Prostate gland (tissue), 2 donors: ENCODE measurements at regions not wholly inside any gene's neighbourhood (a gene's known extent, or its start where the extent isn't known, plus 50 kb on each side); places are given as distances from the start of the nearest gene placed in this dataset.

Experiments
- DNase-seq: peaks from one replicate; pipeline ENCODE4 v3.0.0-alpha.2; 2019; ENCODE audit warnings: low spot score
- H3K27ac ChIP-seq, 2 donors: fragments of 200-600 bp; sonication (generic); 2 replicates each; pipeline ENCODE4 v1.5.1; 2017 to 2019
- H3K27me3 ChIP-seq: fragments of 200-600 bp; sonication (generic); replicated peaks from 2 replicates; pipeline ENCODE4 v1.5.1; 2019; ENCODE audit not compliant: insufficient read depth
- H3K36me3 ChIP-seq, 2 donors: fragments of 200-600 bp; sonication (generic); 1 replicate in 1 of 2; 2 replicates in 1 of 2; pipeline versions ENCODE4 v1.5.1 to v1.8.1; 2017 to 2019
- H3K4me1 ChIP-seq: fragments of 200-600 bp; sonication (generic); replicated peaks from 2 replicates; pipeline ENCODE4 v1.5.1; 2019
- H3K4me3 ChIP-seq, 2 donors: fragments of 200-600 bp; sonication (generic); 2 replicates each; pipeline ENCODE4 v1.5.1; 2017 to 2019
- H3K9me3 ChIP-seq: fragments of 200-600 bp; sonication (generic); 2 replicates; pipeline ENCODE4 v1.5.1; 2017
- POLR2A ChIP-seq: fragments of 450-650 bp; IDR thresholded peaks from one replicate; pipeline ENCODE4 v1.6.1; 2016; ENCODE audit warnings: antibody characterized with exemption, mild to moderate bottlenecking
- POLR2AphosphoS5 ChIP-seq: sonication (generic); formaldehyde crosslinking; IDR thresholded peaks from one replicate; pipeline ENCODE4 v1.6.1; 2017; ENCODE audit warnings: antibody characterized with exemption
- WGBS: methylation state at CpG from one replicate; pipeline ENCODE4 v1.1.5; 2018; 5-methylcytosine and 5-hydroxymethylcytosine counted together
- intact Hi-C: fragments of 100-400 bp; cut with DNase I; formaldehyde crosslinking; loops from one replicate; pipeline ENCODE4 v1.14.2; 2022
- TF ChIP-seq, protein P1 (sequence below), 4 experiments: fragments of 200-600 bp in 2 of 4; fragments of 450-650 bp in 2 of 4; sonication (generic) in 2 of 4; IDR thresholded peaks; 1 replicate in 3 of 4; 2 replicates in 1 of 4; pipeline ENCODE4 v1.5.1; 2016 to 2019; ENCODE audit warnings: antibody characterized with exemption in 4 of 4, mild to moderate bottlenecking in 2 of 4, moderate library complexity in 2 of 4

- intact Hi-C loops, result no loop called here
- DNase-seq, result no peak
- no peaks in the 10 kb centered on the region for H3K36me3 ChIP-seq
- 79% methylated on average over 3 of the region's 3 CpGs for WGBS
- H3K27ac ChIP-seq, result no peak overlapping the region
- H3K9me3 ChIP-seq, result no peaks in the 10 kb centered on the region
- H3K4me1 ChIP-seq, result no peaks in the 10 kb centered on the region
- no peaks in the 10 kb centered on the region for H3K27me3 ChIP-seq
- no peak for TF ChIP-seq POLR2A
- TF ChIP-seq, protein P1, sequence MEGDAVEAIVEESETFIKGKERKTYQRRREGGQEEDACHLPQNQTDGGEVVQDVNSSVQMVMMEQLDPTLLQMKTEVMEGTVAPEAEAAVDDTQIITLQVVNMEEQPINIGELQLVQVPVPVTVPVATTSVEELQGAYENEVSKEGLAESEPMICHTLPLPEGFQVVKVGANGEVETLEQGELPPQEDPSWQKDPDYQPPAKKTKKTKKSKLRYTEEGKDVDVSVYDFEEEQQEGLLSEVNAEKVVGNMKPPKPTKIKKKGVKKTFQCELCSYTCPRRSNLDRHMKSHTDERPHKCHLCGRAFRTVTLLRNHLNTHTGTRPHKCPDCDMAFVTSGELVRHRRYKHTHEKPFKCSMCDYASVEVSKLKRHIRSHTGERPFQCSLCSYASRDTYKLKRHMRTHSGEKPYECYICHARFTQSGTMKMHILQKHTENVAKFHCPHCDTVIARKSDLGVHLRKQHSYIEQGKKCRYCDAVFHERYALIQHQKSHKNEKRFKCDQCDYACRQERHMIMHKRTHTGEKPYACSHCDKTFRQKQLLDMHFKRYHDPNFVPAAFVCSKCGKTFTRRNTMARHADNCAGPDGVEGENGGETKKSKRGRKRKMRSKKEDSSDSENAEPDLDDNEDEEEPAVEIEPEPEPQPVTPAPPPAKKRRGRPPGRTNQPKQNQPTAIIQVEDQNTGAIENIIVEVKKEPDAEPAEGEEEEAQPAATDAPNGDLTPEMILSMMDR (IDR thresholded peaks at IDR 0.05), result no peak
- no peak for TF ChIP-seq POLR2AphosphoS5
- no peak overlapping the region for H3K4me3 ChIP-seq
Measured at GRCh38 chr5:162230348-162230747, 162.8 kb downstream of the GABRG2 start.

DNA sequence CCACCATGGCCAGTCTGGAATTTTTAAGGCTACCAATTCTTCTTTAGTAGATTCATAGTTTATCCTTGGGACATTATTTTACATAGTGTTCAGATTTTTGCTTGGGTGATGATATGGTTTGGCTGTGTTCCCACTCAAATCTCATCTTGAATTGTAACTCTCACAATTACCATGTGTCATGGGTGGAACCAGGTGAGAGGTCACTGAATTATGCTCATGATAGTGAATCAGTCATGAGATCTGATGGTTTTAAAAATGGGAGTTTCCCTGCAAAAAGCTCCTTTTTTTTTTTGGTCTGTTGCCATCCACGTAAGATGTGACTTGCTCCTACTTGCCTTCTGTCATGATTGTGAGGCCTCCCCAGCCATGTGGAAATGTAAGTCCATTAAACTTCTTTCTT is 163.9 kb downstream of the GABRG2 start:
- TF ChIP-seq POLR2A, result no peak
- TF ChIP-seq POLR2AphosphoS5, result no peak
- TF ChIP-seq, protein P1 (IDR thresholded peaks at IDR 0.05), result no peak
- Histone ChIP-seq H3K9me3 (no peaks in the 10 kb centered on the region), H3K27ac (no peak overlapping the region), H3K4me1 (no peaks in the 10 kb centered on the region), H3K36me3 (no peaks in the 10 kb centered on the region), H3K27me3 (no peaks in the 10 kb centered on the region), H3K4me3 (no peak overlapping the region)
- no peak for DNase-seq
- 24% methylated on average over 1 of the region's 1 CpG for WGBS
- intact Hi-C loops, result no loop called here

DNA sequence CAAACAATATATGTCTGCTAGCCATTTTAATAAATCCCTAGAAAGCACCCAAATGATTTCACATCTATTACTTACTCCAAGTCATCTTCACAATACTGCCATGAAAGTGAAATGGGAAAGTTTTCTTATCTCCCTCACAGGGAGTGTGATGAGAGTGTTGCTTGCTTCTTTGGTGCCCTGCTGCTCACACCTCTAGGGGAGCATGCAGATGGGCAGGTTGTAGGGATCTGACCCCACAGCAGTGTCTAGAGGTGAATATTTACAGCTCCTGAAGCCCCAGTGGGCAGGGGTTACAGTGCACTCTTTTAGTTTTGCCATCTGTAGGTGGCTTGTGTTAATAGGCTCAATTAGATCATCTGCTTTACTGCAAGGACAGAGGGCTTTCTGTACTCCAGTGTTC is 173.2 kb downstream of the GABRG2 start:
- DNase-seq, result no peak
- H3K9me3 ChIP-seq, result no peaks in the 10 kb centered on the region
- H3K4me1 ChIP-seq, result no peaks in the 10 kb centered on the region
- intact Hi-C loops, result no loop called here
- no peaks in the 10 kb centered on the region for H3K27me3 ChIP-seq
- H3K4me3 ChIP-seq, result no peak overlapping the region
- H3K36me3 ChIP-seq, result no peaks in the 10 kb centered on the region
- H3K27ac ChIP-seq, result no peak overlapping the region
- TF ChIP-seq POLR2AphosphoS5, result no peak
- TF ChIP-seq, protein P1 (IDR thresholded peaks at IDR 0.05), result no peak
- TF ChIP-seq POLR2A, result no peak

- TF ChIP-seq POLR2AphosphoS5 (no peak), POLR2A (no peak)
- TF ChIP-seq, protein P1 (IDR thresholded peaks at IDR 0.05), result no peak
- no peak for DNase-seq
- intact Hi-C loops, result no loop called here
- H3K4me3 ChIP-seq, result no peak overlapping the region
- H3K4me1 ChIP-seq, result no peaks in the 10 kb centered on the region
- H3K27me3 ChIP-seq, result no peaks in the 10 kb centered on the region
- no peaks in the 10 kb centered on the region for H3K36me3 ChIP-seq
- H3K9me3 ChIP-seq, result no peaks in the 10 kb centered on the region
- H3K27ac ChIP-seq, result no peak overlapping the region
Measured at GRCh38 chr5:162242416-162242815, 174.8 kb downstream of the GABRG2 start.

DNA sequence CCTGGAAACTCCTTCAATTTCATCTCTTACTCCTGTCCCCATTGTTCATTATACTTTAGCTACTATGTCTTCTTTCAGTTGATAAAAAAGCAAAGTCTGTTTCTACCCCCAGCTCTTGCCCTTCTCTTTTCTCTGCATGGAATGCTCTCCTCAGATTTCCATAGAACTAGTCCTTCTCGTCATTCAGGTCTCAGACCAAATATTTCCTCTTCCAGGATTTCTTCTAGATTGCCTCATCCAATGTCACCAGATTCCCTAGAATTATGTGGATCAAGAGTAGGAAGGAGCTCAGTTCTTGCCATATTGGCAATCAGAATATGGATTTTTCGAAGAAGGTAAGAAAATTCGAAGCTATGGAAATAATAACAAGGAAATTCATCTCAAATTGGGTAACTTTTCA is 176.1 kb downstream of the GABRG2 start:
- Histone ChIP-seq H3K36me3 (no peaks in the 10 kb centered on the region), H3K9me3 (no peaks in the 10 kb centered on the region), H3K27ac (no peak overlapping the region), H3K27me3 (no peaks in the 10 kb centered on the region), H3K4me1 (no peaks in the 10 kb centered on the region), H3K4me3 (no peak overlapping the region)
- intact Hi-C loops, result no loop called here
- no peak for TF ChIP-seq POLR2AphosphoS5
- no peak for TF ChIP-seq POLR2A
- TF ChIP-seq, protein P1 (IDR thresholded peaks at IDR 0.05), result no peak
- 78% methylated on average over 3 of the region's 3 CpGs for WGBS
- DNase-seq, result no peak
